ENCODE measurements at regions not wholly inside any gene's neighbourhood (a gene's known extent, or its start where the extent isn't known, plus 50 kb on each side); places are given as distances from the start of the nearest gene placed in this dataset.
A peak's percentile ranks its signal among the peaks of the same experiment; 100 is the strongest.
"Not testable (repeated sequence)": the region's sequence is repeated elsewhere in the genome, so short reads cannot be mapped to it uniquely, and the experiment has no call there.

DNA sequence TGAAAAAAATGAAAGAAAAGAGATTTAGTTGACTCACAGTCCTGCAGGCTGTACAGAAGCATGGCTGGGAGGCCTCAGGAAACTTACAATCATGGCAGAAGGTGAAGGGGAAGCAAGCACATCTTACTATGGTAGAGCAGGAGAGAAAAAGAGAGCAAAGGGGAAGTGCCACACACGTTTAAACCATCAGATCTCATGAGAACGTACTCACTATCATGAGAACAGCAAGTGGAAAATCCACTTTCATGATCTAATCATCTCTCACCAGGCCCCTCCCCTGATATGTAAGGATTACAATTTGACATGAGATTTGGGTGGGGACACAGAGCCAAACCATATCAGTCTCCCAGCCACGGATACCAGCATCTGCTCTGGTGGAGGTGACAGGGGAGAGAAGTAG, 50.8 kb upstream of the CPOX start:
- DNase-seq: no peak

DNA sequence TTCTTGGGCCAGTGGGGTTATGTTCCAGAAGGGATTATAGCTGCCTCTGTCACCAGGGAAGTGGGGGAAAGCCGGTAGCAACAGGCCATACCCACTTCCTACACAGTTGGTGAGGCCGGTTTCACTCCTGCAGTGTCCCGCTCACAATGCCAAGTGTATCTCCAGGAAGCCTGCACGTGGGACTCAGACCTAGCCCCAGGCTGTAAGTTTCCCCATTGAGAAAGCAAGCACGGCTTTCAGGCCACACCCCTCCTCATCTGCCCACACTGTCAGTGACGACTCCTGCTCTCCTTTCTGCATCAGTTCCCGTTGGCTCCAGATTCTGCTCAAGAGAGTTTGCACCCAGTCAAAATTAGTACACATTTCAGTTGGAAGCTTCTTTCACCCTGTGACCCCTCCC, 51.6 kb upstream of the CPOX start:
- DNase-seq: no peak

DNA sequence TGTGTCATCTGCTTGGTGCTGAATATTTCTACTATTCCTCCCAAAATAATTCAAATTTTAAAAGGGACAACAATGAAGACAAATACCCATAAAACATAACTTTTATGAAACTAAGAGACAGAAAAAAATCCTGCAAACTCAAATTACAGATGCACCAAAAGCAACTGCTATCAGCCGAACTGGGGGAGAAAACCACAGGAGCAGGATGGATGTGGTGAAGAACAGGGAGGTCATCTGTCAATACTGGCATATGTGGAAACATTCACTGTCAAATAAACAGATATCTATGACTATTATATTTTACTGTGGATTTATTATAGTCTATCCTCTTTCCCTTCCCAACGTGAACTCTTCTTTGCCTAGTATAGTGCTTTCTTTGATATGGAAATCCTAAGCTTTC, 53.3 kb upstream of the CPOX start:
- no peak for DNase-seq

DNA sequence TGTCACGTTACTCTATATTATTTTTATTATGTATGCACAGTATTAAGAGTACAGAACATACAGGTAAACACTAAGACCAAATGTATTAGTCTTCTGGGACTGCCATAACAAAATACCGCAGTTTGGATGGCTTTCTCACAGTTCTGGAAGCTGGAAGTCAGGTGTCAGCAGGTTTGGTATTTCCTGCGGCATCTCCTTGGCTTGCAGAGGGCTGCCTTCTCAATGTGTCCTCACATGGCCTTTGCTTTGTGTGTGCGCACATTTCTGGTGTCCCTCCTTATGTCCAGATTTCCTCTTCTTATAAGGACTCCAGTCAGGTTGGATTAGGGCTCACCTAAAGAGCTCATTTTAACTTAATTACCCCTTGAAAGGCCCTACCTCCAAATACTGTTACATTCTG, 53.8 kb upstream of the CPOX start:
- no peak for DNase-seq

DNA sequence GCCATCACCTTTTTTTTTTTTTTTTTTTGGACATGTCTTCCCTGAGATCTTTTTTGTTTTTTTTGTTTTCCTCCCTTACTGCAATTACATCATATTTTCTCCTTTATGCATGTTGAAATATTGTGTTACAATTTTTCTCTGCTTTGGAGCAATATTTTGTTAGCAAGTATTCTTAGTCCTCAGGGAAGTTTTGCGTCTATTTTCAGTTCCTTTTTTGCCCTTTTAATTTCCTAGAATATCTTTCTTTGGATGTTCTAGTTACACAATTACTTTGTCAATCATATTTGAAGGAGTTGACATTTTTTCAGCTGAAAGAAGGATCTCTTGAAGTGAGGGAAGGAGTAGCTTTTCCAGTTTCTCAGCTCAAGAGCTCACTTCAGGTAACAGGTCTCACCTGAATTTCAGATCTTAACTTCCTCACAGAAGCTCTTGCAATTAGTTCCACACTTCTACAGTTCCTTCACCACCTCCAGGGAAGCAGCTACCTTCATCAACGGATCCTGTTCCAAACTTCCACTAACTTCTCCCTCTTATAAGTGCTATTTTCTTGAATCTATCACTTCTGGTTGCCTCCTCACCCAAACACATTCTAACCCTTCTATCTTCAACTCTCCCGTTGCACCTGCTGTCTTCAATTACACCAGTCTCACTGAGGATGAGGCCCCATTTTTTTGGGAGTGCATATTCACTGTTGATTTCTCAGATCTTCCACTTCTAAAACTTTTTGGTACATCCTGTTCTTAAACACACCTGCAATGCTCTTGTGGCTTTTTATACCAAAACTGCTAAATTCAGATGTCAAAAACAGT, 57.8 kb upstream of the CPOX start:
- DNase-seq: no peak

DNA sequence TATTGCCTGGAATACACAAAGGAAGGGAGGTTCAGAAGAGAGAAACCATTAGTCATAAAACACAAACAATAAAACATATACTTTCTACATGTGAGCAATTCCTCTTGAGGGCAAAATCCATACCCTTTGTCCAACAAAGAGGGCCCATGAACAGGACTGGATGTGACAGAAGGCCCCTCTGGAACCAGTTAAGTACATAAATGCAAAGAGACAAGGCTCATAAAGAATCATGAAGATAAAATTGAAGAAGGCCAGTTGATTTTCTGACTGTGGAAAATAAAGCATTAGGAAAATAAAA, 58.3 kb upstream of the CPOX start:
- no peak for DNase-seq

DNA sequence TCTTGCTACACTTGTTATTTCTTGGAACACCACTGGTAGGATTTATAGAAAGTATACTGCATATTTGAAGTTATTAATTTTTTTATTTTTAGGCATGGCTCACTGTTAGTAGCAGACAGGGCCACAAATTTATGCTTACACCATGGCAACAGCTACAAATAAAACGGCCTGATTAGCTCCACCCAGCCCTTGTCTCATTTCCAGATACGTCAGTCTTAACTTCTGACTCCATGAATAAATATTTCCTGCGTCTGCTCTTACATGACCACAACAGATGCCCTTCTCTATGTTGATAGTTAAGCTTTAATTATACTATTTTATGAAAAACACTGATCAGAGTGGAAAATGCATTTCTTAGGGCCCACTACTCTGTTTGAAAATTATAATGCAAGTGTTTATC, 62.3 kb upstream of the CPOX start:
- DNase-seq: no peak

DNA sequence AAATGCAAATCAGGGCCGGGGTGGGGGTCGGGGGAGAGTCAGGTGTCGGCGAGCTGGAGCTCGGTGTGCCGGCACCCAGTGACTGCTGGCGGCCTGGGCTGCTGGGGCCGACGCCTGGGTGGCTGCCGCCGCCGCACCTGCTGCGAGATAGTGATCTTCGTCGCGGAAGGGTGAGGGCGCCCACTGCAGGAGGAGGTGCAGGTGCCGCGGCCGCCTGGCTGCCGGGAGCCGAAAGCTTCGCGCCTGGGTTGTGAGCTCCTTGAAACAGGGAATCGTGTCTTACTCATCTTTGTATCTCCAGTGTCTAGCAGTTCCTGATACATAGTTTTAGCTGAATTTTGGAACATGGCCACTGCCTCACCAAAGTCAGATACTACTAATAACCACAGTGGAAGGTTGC, 64.0 kb upstream of the CPOX start:
- DNase-seq: peak; percentile 67

DNA sequence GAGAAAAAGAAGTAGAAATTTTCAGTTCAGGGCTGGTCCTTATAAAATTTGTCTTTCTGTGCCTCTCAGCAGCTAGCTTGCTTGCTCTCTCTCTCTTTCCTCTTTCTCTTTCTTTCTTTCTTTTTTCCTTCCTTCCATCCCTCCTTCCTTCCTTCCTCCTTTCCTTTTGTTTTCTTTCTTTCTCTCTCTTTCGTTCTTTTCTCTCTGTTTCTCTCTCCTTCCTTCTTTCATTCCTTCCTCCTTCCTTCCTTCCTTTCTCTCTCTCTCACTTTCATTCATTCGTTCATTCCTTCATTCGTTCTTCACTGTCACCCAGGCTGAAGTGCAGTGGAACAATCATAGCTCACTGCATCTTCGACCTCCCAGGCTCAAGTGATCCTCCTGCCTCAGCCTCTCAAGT, 69.3 kb upstream of the CPOX start:
- DNase-seq: no peak

DNA sequence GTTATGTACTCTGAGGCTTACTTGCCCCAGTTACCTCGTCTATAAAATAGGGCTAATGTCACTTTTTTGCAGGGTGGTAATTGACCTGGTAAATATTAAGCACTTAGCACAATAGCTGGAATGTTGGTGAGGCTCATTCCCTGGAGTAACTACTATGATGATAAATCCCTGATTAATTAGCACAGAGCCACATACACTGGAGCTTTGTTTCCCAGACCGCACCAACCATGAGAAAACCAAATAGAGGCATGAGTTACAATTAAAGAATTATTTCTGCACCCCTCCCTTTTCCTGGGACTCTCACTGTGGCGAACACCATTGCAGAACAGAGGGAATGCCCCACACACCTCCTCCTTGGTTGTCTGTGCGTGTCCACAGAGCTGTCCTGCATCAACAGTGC, 76.6 kb upstream of the CPOX start:
- DNase-seq: no peak

DNA sequence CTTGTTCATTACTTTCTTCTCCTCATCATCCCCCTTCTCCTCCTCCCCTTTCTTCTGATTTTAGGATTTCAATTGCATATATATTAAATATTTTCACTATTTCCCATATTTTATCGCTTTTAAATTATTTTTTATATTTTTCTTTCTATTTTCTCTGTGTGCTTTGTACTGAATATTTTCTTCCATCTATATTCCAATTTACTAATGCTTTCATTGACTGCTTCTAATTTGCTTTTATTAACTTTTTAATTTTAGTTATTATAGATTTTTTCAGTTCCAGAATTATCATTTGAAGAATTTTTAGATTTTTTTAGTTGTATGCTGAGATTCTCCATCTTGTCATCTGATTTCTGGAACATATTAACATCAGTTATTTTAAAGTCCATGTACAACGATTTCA, 83.2 kb upstream of the ST3GAL6 start:
- no peak for DNase-seq

DNA sequence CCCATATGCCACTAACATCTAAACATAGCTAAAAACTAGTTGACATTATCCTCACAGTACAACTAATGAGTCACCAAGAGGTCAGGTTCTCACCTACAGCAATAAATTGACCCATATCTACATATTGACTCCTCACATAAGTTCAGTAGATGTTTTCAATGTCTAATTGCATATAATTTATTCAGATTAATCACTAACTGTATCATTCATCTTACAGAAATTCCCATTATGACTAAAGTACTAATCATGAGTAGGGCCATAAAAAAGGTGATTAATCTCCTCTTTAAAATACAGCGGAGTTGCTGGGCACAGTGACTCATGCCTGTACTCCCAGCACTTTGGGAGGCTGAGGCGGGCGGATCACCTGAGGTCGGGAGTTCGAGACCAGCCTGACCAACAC, 82.4 kb upstream of the ST3GAL6 start:
- DNase-seq: no peak

DNA sequence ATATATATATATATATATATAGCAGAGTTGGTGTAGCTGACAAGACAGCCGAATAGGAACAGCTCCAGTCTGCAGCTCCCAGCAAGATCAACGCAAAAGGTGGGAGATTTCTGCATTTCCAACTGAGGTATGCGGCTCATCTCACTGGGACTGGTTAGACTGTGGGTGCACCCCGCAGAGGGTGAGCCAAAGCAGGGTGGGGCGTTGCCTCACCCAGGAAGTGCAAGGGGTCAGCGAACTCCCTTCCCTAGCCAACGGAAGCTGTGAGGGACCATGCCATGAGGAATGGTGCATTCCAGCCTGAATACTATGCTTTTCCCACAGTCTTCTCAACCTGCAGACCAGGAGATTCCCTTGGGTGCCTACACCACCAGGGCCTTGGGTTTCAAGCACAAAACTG, 81.7 kb upstream of the ST3GAL6 start:
- no peak for DNase-seq

DNA sequence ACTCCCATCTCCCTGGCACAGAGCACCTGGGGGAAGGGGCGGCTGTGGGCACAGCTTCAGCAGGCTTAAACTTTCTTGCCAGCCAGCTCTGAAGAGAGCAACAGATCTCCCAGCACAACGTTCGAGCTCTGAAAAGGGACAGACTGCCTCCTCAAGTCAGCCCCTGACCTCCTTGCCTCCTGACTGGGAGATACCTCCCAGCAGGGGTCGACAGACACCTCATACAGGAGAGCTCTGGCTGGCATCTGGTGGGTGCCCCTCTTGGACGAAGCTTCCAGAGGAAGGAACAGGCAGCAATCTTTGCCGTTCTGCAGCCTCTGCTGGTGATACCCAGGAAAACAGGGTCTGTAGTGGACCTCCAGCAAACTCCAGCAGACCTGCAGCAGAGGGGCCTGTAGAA, 80.7 kb upstream of the ST3GAL6 start:
- not testable (repeated sequence) for DNase-seq

DNA sequence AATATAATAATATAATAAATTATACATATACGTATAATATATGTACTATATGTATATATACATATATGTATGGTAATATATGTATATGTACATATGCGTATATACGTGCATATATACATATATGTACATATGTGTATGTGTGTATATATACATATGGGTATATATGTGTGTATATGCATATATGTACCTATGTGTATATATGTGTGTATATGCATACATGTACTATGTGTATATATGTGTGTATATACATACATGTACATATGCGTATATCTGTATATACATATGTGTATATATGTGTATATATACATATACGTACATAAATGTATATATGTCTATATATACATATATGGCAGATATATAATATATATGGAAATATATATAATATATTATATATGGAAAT, 74.8 kb upstream of the ST3GAL6 start:
- DNase-seq: no peak

DNA sequence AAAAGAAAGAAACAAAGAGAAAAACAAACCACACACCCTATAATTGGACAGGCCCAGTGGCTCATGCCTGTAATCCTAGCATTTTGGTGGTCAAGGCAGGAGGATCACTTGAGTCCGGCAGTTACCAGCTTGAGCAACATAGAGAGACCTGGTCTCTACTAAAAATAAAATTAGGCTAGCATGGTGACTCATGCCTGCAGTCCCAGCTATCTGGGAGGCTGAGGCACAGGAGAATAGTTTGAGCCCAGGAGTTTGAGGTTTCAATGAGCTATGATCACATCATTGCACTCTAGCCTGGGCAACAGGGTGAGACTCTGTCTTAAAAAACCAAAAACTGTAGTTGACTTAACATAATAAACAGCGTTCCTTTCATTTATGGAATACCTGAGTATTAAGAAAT, 72.3 kb upstream of the ST3GAL6 start:
- no peak for DNase-seq

DNA sequence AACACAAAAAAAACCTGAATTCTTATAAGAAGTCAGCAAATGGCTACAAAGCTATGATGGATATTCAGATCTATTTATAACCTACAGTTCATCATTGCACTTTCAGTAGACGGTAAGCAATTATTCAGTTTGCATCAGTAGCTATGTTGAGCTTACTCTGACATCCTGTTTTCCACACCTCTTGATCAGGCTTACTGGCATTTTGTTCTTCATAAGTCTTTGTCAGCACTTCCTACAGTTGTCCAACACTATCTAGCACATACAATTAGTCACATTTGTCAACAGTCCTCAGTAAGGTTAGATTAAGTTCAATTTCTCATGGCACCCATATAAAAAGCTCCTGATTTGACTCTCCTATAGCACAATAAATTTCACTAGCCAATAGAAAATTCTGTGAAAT, 71.2 kb upstream of the ST3GAL6 start:
- no peak for DNase-seq

DNA sequence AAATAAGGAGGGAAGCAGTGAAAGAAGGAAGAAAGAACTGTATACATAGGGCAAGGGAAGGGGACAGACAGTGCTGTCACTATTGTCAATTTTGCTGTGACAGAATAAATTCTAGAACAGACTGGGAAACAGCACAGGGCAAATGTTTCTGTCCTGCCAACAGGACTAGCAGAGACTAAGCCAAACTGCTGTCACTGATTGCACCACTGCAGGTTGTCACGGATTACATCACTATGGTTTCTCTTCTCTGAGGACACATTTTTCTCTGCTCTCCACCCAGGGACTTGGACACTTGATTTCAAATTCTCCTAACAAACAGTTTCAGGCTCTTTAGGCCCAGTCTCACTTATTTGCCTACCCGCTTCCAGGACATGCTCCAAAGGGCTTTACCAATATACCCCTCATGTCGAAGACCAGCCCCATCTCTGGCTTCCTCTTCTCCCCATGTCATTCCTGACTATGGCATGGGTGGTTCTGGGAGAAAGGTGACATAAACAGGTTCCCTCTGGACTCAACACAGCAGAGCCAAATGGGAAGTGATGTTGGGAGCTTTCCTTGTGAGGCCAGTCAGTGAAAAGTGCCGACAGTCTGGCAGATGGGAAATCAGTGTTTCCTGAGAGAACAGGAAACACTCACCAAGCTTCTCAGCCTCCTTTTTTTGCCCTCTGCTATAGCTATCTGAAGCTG, 70.2 kb upstream of the ST3GAL6 start:
- no peak for DNase-seq

DNA sequence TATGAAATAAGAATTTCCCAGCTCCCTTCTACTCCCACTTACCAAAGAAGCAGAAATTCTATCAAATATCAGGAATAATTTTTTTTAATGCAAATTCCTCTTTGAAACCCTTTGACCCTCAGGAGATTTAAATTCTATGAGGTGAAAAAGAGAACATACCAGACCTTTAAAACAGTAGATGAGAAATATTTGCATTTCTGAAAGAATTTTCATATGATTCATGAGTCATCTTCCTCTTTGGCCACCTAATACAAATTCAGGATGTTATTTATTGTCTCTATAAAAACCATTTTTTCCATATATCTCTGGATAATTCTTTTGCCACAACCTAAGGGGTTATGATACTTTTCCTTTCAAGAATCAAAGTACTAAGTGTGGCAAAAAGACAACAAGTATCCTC, 67.3 kb upstream of the ST3GAL6 start:
- DNase-seq: no peak

DNA sequence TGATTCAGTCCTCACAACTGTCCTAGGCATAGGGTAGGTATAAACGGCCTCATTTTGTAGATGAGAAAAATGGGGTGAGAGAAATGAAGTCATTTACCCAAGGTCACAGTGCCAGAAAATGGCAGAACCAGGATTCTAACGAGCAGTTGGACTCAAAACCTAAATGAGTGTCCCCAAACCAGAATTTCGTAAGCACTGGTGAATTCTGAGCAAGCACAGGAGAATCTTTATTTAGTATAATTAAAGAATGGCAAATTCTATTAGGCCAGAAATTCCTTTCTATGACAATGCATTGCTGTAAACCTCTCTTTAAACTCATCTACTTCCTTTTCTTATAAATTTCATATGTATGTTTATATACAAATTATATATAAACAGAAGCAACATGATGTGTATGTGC, 66.8 kb upstream of the ST3GAL6 start:
- not testable (repeated sequence) for DNase-seq

DNA sequence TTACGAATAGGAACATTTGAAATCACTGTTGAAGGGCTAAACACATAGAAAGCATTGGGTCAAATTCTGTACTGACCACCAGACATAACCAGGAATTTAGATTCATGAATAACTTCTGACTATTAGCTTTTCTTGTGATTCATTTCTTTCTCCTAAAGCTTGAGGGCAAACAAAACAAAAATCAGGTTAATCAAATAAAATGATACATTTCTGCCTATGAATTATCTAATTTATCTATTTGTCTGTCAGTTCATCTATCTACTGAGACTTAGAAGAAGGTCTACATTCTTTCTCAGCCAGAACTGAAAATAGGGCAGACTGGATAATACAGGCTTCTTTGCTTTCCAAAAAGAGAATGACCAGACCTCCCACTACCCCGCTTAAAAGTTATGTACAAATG, 65.9 kb upstream of the ST3GAL6 start:
- no peak for DNase-seq

DNA sequence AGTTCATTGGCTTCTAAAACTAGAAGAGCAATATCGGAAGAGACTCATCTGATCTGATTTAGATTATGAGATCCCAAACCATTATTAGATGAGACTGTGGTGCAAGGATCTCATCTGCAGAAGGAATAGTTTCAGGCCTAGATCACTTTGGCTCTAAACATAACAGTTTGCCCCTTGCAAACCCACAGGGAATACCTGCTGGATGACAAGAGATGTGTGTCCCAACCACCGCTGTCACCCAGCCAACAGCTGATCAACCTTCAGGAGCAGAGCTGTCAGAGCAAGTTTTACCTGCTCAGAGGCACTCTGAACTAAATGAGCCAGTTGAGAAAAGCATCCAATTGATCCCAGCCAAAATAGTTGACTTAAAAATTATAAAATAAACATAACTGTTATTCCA, 64.0 kb upstream of the ST3GAL6 start:
- no peak for DNase-seq

DNA sequence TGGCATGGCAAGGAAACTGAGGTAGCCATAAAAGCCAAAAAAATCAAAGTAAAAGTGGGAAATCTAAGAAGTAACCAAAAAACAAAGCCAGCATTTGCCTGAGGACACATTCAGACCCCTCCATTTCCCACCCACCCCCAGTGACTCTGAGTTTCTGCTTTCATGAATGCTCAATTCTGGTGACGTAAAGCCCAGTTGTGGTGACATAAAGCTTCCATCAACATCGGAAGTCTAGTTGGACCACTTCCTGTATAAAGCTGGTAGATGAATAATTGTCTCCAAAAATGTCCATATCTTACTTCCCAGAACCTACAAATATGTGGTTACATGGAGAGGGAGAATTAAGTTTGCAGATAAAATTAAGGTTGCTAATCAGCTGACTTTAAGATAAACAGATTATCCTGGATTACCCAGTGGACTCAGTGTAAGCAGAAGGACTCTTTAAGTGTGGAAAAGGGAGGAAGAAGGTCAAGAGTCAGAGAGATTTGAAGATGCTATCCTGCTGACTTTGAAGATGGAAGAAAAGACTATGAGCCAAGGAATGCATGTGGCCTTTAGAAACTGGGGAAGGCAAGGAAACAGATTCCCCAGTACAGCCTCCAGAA, 62.0 kb upstream of the ST3GAL6 start:
- DNase-seq: no peak

DNA sequence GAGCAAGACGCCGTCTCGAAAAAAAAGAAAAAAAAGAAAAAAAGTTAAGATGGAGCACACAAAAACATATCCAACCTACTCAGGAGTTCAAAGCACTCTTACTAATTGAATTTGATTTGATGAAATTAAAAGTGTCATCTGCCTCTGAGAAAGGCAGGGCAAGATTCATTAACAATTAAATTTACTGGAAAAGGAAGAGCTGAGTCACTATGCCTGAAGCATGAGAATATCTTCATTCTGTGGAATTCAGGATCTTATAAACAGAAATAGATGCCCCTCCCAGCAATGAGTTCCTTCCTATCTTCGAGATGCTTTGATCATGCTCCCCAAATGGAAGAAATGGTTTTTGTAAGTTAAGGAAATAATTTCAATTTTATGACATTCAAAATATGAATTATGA, 61.0 kb upstream of the ST3GAL6 start:
- no peak for DNase-seq

DNA sequence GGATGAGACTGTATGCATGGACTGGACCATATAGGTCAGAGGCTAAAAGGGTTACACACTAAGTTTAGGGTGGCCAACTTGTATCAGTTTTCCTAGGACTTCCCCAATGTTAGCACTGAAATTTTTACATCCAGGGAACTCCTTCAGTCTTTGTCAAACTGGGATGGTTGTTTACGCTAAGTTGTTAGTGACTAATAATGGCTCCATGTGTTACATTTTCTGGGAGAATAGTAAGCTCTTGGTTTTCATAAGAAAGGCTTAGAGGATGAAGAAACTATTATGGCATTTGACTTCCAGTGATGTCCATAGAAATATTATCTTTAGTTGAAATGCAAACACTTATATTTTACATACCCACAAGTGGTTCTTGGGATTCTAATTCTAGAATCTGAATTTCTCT, 57.9 kb upstream of the ST3GAL6 start:
- no peak for DNase-seq

Measured in NCI-H1105 (cell line).